C4-2B (cell line): ENCODE measurements at regions not wholly inside any gene's neighbourhood (a gene's known extent, or its start where the extent isn't known, plus 50 kb on each side); places are given as distances from the start of the nearest gene placed in this dataset.

Experiments used
- ZFX ChIP-seq: fragments of 450-650 bp; IDR thresholded peaks from 2 replicates; pipeline ENCODE4 v1.6.1; 2017
- TF ChIP-seq, protein P1 (sequence below): fragments of 450-650 bp; conservative IDR thresholded peaks from 2 replicates; pipeline ENCODE4 v1.5.1; 2017; ENCODE audit warnings: mild to moderate bottlenecking

DNA sequence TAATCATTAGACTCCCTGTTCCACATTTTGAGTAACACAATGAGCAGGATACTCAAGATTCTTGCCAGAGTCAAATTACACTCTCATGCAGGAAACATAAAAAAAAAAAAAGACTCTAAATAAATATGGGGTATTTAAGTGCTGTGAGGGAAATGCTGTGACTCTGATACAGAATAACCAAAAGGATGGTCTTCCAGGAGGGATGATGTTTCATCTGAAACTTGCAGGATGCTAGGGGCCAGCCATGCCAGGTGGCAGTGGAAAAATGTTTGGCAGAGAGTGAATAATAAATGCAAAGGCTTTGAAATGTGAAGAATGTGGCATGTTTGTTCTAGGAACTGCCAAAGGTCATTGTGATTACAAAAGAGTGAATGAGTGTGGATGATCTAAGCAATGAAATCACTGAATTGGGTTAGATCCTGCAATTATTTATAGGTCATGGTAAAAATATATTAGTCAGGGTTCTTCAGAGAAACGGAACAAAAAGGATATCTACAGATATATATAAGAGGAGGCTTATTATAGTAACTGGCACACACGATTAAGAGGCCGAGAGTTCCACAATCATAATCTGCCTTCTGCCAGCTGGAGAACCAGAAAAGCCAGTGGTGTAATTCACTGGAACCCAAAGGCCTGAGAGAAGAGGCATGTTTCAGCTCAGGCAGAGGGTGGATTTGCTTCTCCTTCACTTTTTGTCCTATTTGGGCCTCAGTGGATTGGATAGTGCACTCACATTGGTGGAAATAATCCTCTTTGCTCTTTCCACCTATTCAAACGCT lies 1832.8 kb upstream of the MIR17HG start:
- TF ChIP-seq, protein P1, sequence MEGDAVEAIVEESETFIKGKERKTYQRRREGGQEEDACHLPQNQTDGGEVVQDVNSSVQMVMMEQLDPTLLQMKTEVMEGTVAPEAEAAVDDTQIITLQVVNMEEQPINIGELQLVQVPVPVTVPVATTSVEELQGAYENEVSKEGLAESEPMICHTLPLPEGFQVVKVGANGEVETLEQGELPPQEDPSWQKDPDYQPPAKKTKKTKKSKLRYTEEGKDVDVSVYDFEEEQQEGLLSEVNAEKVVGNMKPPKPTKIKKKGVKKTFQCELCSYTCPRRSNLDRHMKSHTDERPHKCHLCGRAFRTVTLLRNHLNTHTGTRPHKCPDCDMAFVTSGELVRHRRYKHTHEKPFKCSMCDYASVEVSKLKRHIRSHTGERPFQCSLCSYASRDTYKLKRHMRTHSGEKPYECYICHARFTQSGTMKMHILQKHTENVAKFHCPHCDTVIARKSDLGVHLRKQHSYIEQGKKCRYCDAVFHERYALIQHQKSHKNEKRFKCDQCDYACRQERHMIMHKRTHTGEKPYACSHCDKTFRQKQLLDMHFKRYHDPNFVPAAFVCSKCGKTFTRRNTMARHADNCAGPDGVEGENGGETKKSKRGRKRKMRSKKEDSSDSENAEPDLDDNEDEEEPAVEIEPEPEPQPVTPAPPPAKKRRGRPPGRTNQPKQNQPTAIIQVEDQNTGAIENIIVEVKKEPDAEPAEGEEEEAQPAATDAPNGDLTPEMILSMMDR = no peak
- TF ChIP-seq ZFX = no peak
